LNCAP (cell line): ENCODE measurements at regions not wholly inside any gene's neighbourhood (a gene's known extent, or its start where the extent isn't known, plus 50 kb on each side); places are given as distances from the start of the nearest gene placed in this dataset.

Experiments
- TF ChIP-seq, protein P1 (sequence below): fragments of 450-650 bp; IDR thresholded peaks from 2 replicates; pipeline ENCODE4 v1.5.1; 2017; ENCODE audit warnings: mild to moderate bottlenecking

DNA sequence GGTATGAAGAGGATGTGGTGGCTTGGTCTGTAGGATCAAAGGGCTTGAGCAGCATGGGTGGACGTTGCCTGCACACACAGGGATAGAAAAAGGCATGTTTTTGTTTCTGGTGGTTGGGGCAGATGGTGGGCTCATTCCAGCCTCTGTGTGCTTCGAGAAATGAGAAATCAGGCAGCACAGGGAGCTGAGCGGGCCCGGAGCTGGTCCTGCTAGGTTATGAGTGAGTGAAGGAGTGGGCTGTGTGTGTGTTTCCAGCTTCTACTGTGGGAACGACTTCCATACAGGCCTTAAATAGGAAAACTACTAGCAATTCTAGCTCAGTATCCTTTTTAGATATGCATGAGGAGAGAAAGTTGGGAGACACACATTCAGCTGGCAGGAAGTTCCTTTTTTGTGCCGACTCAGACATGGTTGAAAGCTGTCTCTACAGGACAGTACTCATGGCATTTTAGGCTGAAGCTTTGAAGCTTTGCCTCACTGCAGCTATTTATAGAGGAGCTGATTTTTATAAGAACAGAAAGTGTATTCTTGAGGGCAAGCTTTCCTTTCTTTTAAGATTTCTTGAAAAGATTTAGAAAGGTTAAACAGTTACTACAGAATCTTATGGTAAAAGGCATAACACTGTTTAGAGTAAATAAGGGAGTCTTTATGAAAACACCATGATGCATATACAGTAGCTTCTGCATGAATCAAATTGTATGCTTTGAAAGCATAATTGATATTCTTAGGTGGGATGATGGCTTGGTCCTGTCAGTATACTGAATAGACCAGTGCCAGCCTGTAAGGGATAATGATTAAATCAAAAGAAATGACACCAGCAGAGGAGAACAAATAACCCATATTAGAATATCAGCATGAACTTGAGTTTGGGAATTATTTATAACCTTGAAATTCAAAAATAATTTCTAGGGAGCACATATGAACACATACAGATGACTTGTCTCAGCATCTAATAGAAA, 104.0 kb upstream of the MAN1A1 start:
- TF ChIP-seq, protein P1, sequence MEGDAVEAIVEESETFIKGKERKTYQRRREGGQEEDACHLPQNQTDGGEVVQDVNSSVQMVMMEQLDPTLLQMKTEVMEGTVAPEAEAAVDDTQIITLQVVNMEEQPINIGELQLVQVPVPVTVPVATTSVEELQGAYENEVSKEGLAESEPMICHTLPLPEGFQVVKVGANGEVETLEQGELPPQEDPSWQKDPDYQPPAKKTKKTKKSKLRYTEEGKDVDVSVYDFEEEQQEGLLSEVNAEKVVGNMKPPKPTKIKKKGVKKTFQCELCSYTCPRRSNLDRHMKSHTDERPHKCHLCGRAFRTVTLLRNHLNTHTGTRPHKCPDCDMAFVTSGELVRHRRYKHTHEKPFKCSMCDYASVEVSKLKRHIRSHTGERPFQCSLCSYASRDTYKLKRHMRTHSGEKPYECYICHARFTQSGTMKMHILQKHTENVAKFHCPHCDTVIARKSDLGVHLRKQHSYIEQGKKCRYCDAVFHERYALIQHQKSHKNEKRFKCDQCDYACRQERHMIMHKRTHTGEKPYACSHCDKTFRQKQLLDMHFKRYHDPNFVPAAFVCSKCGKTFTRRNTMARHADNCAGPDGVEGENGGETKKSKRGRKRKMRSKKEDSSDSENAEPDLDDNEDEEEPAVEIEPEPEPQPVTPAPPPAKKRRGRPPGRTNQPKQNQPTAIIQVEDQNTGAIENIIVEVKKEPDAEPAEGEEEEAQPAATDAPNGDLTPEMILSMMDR = no peak

DNA sequence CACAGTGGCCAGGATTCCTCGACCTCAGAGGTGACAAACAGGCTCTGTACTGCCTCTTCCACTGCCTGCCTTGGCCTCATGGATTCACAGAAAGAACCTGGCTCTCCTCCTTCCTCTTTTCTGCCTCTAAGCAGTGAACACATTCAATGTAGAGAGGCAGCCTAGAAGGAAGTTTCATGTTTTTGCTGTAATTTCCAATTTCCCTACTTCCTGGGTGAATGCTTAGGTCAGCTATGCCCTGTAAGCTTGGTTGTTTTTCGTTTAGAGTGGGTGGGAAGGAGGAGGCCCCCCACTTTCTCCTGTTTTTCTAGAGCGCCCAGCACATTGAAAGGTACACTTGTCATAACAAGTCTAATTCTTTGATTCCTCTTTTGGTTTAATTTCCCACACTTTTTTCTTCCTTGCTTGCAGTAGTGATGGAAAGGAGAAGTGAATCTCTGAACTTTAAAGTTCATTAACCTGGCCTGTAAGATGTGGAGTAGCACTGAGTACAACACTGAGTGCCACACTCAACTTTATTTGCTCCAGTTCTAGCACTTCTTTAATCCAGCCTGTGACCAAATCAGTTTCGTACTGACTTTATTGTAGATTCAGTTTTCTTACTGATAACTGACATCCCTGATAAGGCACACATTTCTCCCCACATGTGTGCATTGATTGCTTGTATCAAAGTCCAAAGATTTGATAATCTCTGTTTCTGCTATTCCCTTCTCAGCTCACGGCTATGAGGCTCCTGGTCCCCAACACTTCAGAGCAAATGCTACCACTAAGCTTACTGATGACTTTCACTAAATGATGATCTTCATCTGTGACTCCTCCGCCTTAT, 100.0 kb upstream of the MAN1A1 start:
- TF ChIP-seq, protein P1 = no peak

DNA sequence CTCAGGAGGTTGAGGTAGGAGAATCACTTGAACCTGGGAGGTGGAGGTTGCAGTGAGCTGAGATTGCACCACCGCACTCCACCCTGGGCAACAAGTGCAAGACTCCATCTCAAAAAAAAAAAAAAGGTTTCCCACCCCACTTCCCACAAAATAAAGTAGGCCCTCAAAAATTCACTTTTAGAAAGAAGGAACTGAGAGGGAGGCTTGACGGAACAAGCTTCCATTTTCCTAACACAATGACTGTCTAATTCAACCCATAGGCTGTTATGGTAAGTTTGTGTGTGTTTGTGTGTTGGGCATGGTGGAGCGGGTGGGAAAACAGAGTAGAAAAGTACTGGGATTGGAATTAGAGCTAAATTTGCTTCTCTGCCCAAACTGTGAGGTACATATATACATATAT, 98.4 kb upstream of the MAN1A1 start:
- TF ChIP-seq, protein P1 = no peak

- TF ChIP-seq, protein P1 = no peak
Measured at GRCh38 chr6:119446609-119447008, 97.0 kb upstream of the MAN1A1 start.

DNA sequence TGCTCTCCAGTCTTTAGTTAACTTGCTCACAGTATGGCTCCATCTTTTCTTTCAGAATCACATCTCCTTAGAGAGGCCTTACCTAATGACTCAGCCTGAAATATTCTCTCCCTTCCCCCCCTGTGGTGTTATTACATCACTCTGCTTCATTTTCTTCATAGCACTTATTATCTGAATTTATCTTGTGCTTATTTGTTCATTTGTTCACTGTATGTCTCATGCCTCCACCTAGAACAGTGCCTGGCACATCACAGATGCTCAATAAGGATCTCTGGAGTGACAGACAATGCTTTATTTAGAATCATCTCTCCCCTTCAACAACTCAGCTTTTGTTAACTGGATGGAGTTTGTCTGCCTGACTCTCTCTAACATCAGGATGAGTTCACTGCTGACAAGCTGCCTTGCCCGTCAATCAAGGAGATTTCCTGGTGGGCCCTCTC, 96.6 kb upstream of the MAN1A1 start:
- TF ChIP-seq, protein P1 = no peak

GRCh38 chr6:119445666-119446065, 96.1 kb upstream of the MAN1A1 start:
- TF ChIP-seq, protein P1 = no peak

DNA sequence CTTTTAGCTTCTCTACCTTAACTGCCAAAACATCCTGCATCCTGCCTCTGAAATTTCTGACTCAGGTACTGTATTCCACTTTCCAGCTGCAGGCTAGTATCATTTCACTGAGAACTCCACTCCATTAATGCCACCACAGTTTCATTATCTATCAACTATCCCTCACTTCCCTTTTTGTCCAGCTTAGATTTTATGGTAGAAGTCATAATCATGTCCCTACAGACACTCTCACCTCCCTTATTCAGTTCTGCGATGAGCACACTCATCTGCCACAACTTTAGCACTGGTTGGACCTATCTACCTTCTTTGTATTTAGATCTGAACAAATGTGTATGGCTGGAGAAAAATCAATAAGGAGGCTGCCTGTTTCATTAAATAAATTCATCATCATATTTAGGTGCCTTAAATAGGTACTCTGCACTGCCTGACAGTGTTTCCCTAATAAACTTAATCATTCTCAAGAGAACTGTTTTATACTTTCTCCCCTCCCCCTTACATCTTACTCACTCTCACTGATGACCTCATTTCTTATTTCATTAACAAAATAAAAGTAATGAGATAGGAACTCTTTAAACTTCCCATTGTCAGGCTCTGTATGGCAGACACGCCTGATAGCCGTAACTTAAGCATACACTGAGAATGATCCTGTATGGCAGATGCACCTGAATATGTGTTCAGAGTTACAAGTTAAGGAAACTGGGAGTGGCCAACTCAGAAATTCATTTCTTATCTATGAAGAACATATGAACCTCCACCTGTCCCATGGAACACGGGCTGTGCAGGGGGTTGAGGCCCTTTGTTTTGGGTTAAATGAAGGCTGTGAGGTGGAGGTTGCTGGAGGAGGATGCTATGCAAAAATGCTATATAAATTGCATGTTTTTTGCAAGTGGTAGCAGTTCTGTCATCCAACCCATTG, 95.3 kb upstream of the MAN1A1 start:
- TF ChIP-seq, protein P1 = no peak
